ENCODE measurements at regions not wholly inside any gene's neighbourhood (a gene's known extent, or its start where the extent isn't known, plus 50 kb on each side); places are given as distances from the start of the nearest gene placed in this dataset.

DNA sequence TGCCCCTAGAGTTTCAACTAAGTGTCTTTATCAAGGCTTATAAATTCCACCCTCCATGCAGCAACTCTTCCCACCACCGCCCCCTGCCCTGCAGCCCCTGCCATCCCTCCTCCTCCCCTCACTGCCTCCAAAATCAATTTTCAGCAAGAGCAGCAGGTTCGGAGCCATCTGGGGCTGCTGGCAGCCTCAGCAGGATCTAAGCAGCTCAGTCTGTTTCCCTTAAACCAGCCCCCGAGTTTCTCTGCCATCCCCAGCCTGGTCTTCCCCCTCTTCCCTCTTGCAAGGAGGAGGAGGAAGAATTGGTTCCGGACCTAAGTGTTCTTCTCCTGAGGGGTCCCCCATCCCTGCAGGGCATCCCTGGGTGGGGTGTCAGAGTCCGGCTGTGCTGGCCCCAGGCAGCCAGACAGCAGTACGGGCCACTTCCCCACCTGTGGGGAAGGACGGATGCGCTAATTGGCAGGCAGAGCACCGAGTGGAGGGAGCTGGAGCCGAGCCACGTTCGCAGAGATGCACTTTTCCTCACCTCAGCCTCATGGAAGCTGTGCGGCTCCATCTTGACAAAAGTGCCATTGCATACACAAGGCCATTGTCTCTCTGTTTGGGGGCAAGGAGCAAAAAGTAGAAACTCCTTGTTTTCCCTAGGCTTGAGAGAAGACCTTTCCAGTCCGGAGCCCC lies 189.3 kb downstream of the KCNA5 start:
- DNase-seq, result no peak

GRCh38 chr12:5236022-5236640 lies 192.5 kb downstream of the KCNA5 start:
- DNase-seq, result no peak

DNA sequence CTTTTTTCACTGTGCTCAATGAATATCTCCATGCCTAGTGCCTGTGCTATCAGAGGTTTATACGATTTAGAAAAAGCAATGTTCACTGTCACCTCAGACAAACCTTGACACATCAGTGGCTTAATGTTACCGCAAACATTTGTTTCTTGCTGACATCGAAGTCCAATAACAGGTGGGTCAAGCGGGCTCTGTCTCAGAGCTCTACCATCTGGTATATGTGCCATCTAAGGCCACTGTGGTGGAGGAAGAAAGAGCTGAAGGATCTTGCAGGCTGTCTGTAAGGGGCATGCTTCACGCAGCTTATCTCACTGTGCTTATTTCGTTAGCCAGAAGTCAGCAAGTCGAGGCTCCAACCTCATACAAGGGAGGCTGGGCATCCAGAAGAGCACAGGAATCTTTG lies 189.5 kb upstream of the NTF3 start:
- DNase-seq, result no peak

- DNase-seq, result no peak
These were observed 188.9 kb upstream of the NTF3 start for GRCh38 chr12:5243014-5243413.

GRCh38 chr12:5244513-5244972 lies 187.4 kb upstream of the NTF3 start:
- no peak for DNase-seq

DNA sequence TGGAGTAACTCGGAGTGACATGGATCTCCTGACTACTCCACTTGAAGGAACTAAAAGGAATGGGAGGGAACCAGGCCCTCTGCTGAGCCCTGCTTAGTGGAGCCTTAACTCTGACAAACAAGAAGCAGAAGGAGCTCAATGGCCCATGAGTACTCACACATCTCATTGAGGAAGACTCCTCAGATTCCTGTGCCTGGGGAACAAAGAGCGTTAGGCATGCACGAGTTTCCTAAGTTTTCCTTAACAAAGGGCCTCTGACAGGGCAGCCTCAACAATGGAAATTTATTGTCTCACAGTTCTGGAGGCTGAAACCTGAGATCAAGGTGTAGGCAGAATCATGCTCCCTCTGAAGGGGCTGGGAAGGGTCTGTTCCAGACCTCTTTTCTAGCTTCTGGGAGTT lies 185.7 kb upstream of the NTF3 start:
- no peak for DNase-seq

DNA sequence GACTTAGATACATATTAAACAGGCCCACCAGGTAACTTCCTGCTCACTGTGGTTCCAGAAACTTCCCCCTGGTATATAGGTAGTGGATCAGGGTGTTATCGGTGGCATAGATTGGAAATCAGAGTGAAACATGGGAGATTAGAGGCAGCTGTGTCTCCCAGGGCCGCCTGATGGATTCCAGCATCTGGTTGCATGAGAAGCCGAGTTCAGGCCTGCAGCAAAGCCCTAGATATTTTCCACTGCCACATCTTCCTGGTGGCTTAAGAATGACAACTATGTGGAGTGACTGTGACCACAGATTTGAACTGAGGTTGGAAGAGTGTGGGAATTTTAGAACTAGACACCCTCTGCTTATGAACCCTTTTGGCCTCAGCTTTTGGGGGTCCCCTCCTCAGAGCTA lies 184.8 kb upstream of the NTF3 start:
- DNase-seq, result no peak

- DNase-seq, result no peak
These were observed 183.7 kb upstream of the NTF3 start for GRCh38 chr12:5248230-5248629.

GRCh38 chr12:5248999-5249526 lies 182.8 kb upstream of the NTF3 start:
- DNase-seq, result no peak

DNA sequence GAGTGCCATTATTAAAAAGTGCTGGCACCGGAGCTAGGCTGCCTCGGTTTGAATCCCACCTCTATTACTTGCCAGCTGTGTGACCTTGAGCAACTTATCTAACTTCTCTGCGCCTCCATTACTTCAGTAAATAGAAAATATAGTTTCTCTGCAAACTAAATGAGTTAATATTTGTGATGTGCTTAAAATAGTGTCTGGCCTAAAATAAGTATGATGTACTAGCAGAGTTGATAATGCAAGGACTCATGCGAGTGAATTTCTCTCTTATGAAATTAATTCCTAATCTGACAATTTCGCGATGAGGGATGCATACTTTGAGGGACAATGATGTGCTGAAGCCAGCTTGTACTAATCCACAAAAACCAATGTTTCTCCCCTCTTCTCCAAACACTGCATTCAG lies 180.8 kb upstream of the NTF3 start:
- DNase-seq, result no peak

DNA sequence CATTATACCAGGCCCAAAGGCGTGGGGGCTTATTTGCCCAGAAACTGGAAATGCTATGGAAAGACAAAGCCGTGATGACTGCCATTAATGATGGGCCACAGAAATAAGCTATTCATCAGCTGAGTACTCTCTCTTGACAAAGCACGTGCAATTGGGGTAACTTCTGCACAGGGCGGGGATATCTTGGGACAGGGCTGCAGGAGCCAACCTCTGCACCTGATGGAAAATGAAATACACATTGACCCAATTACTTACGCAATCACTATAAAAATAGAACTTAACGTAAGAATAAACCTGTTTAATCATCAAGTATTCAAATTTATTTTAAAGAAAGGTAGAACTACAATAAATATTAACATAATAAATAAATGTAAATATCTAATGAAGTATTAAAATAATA lies 180.1 kb upstream of the NTF3 start:
- DNase-seq, result no peak

DNA sequence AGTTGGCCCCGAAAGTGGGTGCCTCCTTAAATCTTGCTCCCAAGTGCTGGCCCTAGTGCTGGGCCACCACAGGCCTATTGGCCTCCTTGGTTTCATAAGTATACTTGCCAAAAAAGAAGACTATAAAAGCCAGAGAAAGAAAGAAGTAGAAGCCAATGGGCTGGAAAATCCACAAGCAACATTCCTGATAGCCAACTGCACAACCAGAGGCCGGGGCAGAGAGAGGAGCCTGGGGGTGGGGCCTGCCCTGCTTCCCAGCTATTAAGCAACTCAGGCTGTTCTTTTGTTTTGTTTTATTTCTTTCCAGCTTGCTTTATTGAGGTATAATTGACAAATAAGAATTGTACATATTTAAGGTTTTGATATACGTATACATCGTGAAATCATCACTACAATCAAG lies 177.2 kb upstream of the NTF3 start:
- DNase-seq, result no peak

- no peak for DNase-seq
These were observed 174.0 kb upstream of the NTF3 start for GRCh38 chr12:5257763-5258495.

DNA sequence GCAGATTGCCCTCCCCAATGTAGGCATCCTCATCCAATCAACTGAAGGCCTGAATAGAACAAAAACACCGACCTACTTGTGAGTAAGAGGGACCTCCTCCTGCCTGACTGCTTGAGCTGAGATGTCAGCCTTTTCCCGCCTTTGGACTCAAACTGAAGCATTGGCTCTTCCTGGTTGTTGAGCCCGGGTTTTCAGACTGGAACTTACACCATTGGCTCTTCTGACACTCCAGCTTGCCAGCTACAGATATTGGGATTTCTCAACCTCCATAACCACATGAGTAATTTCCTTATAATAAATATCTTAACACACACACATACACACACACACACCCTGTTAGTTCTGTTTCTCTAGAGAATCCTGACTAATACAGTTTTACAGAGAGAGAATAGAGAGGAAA lies 173.4 kb upstream of the NTF3 start:
- DNase-seq, result no peak

GRCh38 chr12:5258926-5259325 lies 173.0 kb upstream of the NTF3 start:
- DNase-seq, result no peak

GRCh38 chr12:5259523-5259922 lies 172.4 kb upstream of the NTF3 start:
- DNase-seq, result no peak

- DNase-seq, result no peak
These were observed 171.8 kb upstream of the NTF3 start for GRCh38 chr12:5260086-5260485.

- DNase-seq, result no peak
These were observed 171.3 kb upstream of the NTF3 start for GRCh38 chr12:5260591-5261086.

DNA sequence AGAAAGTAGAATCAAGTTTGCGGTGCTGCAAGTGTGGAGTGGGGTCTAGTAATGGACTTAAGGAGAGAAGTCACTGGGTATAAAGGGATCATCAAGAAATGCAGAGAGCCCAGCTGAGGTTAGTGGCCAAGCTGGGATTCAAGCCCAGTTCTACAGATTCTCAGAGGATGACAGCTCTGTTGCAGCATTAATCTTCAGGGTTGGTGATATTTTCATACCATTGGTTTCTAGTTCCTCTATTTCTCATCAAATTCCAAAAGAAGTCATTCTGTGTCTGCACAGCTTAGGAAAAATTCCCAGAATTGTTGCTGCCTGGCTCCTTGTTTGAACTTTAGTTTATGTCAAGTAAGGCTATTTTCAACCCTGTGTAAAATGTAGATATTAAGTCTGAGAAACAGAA lies 169.5 kb upstream of the NTF3 start:
- no peak for DNase-seq

DNA sequence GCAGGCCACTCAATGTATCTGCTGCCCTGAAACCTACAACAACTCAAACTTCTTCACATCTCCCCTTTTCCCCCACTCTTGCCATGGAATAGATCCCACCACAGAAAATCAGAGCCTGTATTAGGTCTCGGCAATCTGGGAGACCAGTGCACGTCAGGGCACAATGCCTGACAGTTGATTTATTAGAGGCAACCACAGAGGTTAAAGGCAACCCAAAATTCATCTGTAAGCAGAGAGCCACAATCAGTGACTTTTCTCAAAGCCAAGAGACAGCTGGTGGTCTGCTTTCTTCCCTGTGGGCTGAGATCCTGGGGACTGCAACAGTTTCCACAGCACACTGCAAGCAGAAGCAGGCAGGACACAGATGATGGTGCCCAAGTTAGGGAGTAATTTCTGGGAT lies 169.0 kb upstream of the NTF3 start:
- no peak for DNase-seq

GRCh38 chr12:5264006-5264405 lies 167.9 kb upstream of the NTF3 start:
- peak in 1 of 2 experiments; percentile 1 for DNase-seq

GRCh38 chr12:5267603-5268423 lies 164.1 kb upstream of the NTF3 start:
- DNase-seq, result no peak

Measured in SHP77 (cell line).